BJ (cell line): ENCODE measurements at regions not wholly inside any gene's neighbourhood (a gene's known extent, or its start where the extent isn't known, plus 50 kb on each side); places are given as distances from the start of the nearest gene placed in this dataset.
"Not testable (repeated sequence)": the region's sequence is repeated elsewhere in the genome, so short reads cannot be mapped to it uniquely, and the experiment has no call there.

Experiments
- CTCF ChIA-PET: fragments of 350-600 bp; formaldehyde crosslinking; extraction: SDS; loops from one replicate; lab custom pipeline; 2021; ENCODE audit warnings: antibody characterized with exemption, inconsistent platforms; lab: Yijun Ruan, JAX
- POLR2A ChIA-PET: fragments of 300-600 bp; sonication (Branson Sonifier 250); formaldehyde crosslinking; extraction: SDS; loops from one replicate; lab custom pipeline; 2021; ENCODE audit warnings: antibody characterized with exemption; lab: Charles Lee
- DNase-seq: peaks from one replicate; pipeline ENCODE4 v3.0.0-alpha.2; 2011; ENCODE audit warnings: low read depth
- H3K27me3 ChIP-seq: 2 replicates; pipeline ENCODE4 v1.6.0; 2011; ENCODE audit warnings: low read length; ENCODE audit not compliant: control insufficient read depth, insufficient read depth
- H3K36me3 ChIP-seq: 2 replicates; pipeline ENCODE4 v1.5.1; 2011; ENCODE audit warnings: low read length; ENCODE audit not compliant: control insufficient read depth, insufficient read depth
- H3K4me3 ChIP-seq: 2 replicates; pipeline ENCODE4 v1.5.1; 2011; ENCODE audit warnings: low read depth, mild to moderate bottlenecking, control low read depth, low read length
- CTCF ChIP-seq: IDR thresholded peaks from 2 replicates; pipeline ENCODE4 v1.5.1; 2011; ENCODE audit warnings: low read depth, mild to moderate bottlenecking, control low read depth, inconsistent platforms, low read length, moderate library complexity; ENCODE audit not compliant: insufficient read depth

- CTCF ChIA-PET, result no interaction called here
Observed at GRCh38 chr13:19123502-19123901, 58.1 kb downstream of the TUBA3C start.

GRCh38 chr13:19117913-19118739, 63.5 kb downstream of the TUBA3C start:
- H3K4me3 ChIP-seq, result no peak overlapping the region
- DNase-seq, result no peak
- ChIA-PET CTCF (no interaction called here), POLR2A (no interaction called here)
- no peaks in the 10 kb centered on the region for H3K36me3 ChIP-seq
- no peak for TF ChIP-seq CTCF
- no peaks in the 10 kb centered on the region for H3K27me3 ChIP-seq

More at GRCh38 chr13:19123502-19123901, 58.1 kb downstream of the TUBA3C start:
- Histone ChIP-seq H3K4me3 (no peak overlapping the region), H3K27me3 (no peaks in the 10 kb centered on the region), H3K36me3 (no peaks in the 10 kb centered on the region)
- no peak for DNase-seq
- POLR2A ChIA-PET, result no interaction called here
- no peak for TF ChIP-seq CTCF

GRCh38 chr13:19109225-19109624, 72.4 kb downstream of the TUBA3C start:
- POLR2A ChIA-PET, H3K4me3 ChIP-seq, H3K36me3 ChIP-seq, H3K27me3 ChIP-seq, CTCF ChIA-PET, DNase-seq: not testable (repeated sequence)

- no peaks in the 10 kb centered on the region for H3K27me3 ChIP-seq
- DNase-seq, result no peak
- H3K36me3 ChIP-seq, result no peaks in the 10 kb centered on the region
- no peak for TF ChIP-seq CTCF
- POLR2A ChIA-PET, result no interaction called here
- no peak overlapping the region for H3K4me3 ChIP-seq
- CTCF ChIA-PET, result no interaction called here
Observed at GRCh38 chr13:19103140-19103539, 78.5 kb downstream of the TUBA3C start.

GRCh38 chr13:19093369-19093768, 88.3 kb downstream of the TUBA3C start:
- DNase-seq, result no peak
- H3K36me3 ChIP-seq, result no peaks in the 10 kb centered on the region
- H3K4me3 ChIP-seq, result no peak overlapping the region
- ChIA-PET CTCF (no interaction called here), POLR2A (no interaction called here)
- no peaks in the 10 kb centered on the region for H3K27me3 ChIP-seq
- TF ChIP-seq CTCF, result no peak

- no peaks in the 10 kb centered on the region for H3K36me3 ChIP-seq
- CTCF ChIA-PET, result no interaction called here
- no peaks in the 10 kb centered on the region for H3K27me3 ChIP-seq
- DNase-seq, result no peak
- POLR2A ChIA-PET, result no interaction called here
- TF ChIP-seq CTCF, result no peak
- H3K4me3 ChIP-seq, result no peak overlapping the region
Observed at GRCh38 chr13:19090495-19090894, 91.1 kb downstream of the TUBA3C start.
